ENCODE measurements at regions not wholly inside any gene's neighbourhood (a gene's known extent, or its start where the extent isn't known, plus 50 kb on each side); places are given as distances from the start of the nearest gene placed in this dataset.

DNA sequence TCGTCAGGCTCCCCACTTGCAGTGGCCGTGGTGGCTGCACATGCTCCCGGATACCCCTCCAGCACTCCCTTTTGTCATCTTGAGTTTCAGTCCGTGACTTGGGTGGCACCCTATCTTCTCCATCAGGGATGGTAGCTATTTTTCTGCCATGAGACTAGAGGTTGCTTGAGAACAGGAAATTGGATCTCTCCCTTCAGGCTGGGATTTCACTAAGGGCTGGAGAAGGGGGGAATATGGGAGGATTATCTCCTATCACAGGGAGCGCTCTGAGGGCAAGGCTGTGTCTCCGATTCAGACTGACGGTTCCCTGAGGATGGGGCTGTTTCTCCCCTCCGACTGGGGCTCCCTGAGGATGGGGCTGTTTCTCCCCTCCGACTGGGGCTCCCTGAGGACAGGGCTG, 123.1 kb downstream of the MRPL14 start:
- no peak overlapping the region for H3K4me2 ChIP-seq (ENCODE audit: low read depth, low read length, poor library complexity, severe bottlenecking)
- no peaks in the 10 kb centered on the region for H3K36me3 ChIP-seq (ENCODE audit: insufficient read depth, low read length)
- no peak overlapping the region for H3K9ac ChIP-seq (ENCODE audit: low read depth, low read length, poor library complexity, severe bottlenecking)
- no peak overlapping the region for H2AFZ ChIP-seq (ENCODE audit: low read length)
- no peak overlapping the region for H3K4me3 ChIP-seq (ENCODE audit: low read length, poor library complexity, severe bottlenecking)
- no peak for TF ChIP-seq EZH2phosphoT487 (IDR thresholded peaks at IDR 0.05; ENCODE audit: borderline replicate concordance)
- TF ChIP-seq, protein P1, sequence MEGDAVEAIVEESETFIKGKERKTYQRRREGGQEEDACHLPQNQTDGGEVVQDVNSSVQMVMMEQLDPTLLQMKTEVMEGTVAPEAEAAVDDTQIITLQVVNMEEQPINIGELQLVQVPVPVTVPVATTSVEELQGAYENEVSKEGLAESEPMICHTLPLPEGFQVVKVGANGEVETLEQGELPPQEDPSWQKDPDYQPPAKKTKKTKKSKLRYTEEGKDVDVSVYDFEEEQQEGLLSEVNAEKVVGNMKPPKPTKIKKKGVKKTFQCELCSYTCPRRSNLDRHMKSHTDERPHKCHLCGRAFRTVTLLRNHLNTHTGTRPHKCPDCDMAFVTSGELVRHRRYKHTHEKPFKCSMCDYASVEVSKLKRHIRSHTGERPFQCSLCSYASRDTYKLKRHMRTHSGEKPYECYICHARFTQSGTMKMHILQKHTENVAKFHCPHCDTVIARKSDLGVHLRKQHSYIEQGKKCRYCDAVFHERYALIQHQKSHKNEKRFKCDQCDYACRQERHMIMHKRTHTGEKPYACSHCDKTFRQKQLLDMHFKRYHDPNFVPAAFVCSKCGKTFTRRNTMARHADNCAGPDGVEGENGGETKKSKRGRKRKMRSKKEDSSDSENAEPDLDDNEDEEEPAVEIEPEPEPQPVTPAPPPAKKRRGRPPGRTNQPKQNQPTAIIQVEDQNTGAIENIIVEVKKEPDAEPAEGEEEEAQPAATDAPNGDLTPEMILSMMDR (conservative IDR thresholded peaks at IDR 0.05; ENCODE audit: low read length): no peak
- no peaks in the 10 kb centered on the region for H4K20me1 ChIP-seq (ENCODE audit: insufficient read depth, low read length, poor library complexity, severe bottlenecking)
- H3F3A ChIP-seq (ENCODE audit: low read depth): no peaks in the 10 kb centered on the region
- no peaks in the 10 kb centered on the region for H3K79me2 ChIP-seq (ENCODE audit: insufficient read depth, low read length)
- H3K27me3 ChIP-seq (ENCODE audit: insufficient read depth, low read length, poor library complexity, severe bottlenecking): no peaks in the 10 kb centered on the region
- no peaks in the 10 kb centered on the region for H3K9me3 ChIP-seq (ENCODE audit: insufficient read depth, low read depth, low read length)
- H3K9me2 ChIP-seq (replicated peaks; ENCODE audit: low read depth, low read length): no peaks in the 10 kb centered on the region
- H3K4me1 ChIP-seq (ENCODE audit: insufficient read depth, low read length, poor library complexity, severe bottlenecking): peaks cover 27% of the 10 kb centered on the region

DNA sequence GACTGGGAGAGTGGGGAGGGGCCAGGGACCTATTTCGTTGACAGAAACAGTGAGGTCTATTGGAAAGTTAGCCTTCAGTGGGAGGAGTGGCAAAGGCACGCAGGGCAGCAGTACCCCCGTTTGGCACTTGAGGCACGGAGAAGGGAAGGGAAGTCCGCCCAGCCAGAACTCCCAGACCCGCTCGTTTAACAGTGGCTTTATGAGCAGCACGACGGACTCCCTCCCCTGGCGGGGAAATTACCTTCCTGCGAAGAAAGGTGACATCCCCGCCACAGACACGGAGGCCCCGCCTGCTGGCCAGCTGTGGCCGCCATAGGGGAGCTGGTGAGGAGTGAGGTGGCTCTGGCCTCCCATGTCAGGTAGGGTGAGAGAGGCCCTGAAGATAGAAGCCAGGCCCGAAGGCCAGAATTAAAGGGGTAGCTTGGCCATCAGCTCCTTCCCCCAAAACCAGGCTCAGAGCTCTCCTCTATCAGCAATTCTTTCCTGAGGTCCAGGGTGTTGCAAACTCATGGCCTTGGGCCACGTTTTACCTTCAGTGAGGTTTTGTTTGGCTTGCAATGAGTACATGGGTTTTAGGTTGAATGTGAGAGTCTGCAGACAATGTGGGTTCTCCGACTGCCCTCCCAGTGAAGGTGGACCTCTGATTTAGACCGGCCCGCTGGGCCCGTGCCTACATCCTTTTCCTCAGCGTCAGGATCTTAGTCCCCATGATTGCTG, 123.7 kb downstream of the MRPL14 start:
- no peak for TF ChIP-seq EZH2phosphoT487 (IDR thresholded peaks at IDR 0.05; ENCODE audit: borderline replicate concordance)
- TF ChIP-seq, protein P1 (conservative IDR thresholded peaks at IDR 0.05; ENCODE audit: low read length): no peak
- H3K9me3 ChIP-seq (ENCODE audit: insufficient read depth, low read depth, low read length): no peaks in the 10 kb centered on the region
- H3F3A ChIP-seq (ENCODE audit: low read depth): no peaks in the 10 kb centered on the region
- no peak overlapping the region for H3K4me3 ChIP-seq (ENCODE audit: low read length, poor library complexity, severe bottlenecking)
- no peak overlapping the region for H3K4me2 ChIP-seq (ENCODE audit: low read depth, low read length, poor library complexity, severe bottlenecking)
- no peak overlapping the region for H2AFZ ChIP-seq (ENCODE audit: low read length)
- H3K9ac ChIP-seq (ENCODE audit: low read depth, low read length, poor library complexity, severe bottlenecking): no peak overlapping the region
- no peaks in the 10 kb centered on the region for H3K27me3 ChIP-seq (ENCODE audit: insufficient read depth, low read length, poor library complexity, severe bottlenecking)
- H3K79me2 ChIP-seq (ENCODE audit: insufficient read depth, low read length): no peaks in the 10 kb centered on the region
- no peaks in the 10 kb centered on the region for H3K9me2 ChIP-seq (replicated peaks; ENCODE audit: low read depth, low read length)
- no peaks in the 10 kb centered on the region for H4K20me1 ChIP-seq (ENCODE audit: insufficient read depth, low read length, poor library complexity, severe bottlenecking)
- H3K4me1 ChIP-seq (ENCODE audit: insufficient read depth, low read length, poor library complexity, severe bottlenecking): peaks cover 27% of the 10 kb centered on the region
- no peaks in the 10 kb centered on the region for H3K36me3 ChIP-seq (ENCODE audit: insufficient read depth, low read length)

DNA sequence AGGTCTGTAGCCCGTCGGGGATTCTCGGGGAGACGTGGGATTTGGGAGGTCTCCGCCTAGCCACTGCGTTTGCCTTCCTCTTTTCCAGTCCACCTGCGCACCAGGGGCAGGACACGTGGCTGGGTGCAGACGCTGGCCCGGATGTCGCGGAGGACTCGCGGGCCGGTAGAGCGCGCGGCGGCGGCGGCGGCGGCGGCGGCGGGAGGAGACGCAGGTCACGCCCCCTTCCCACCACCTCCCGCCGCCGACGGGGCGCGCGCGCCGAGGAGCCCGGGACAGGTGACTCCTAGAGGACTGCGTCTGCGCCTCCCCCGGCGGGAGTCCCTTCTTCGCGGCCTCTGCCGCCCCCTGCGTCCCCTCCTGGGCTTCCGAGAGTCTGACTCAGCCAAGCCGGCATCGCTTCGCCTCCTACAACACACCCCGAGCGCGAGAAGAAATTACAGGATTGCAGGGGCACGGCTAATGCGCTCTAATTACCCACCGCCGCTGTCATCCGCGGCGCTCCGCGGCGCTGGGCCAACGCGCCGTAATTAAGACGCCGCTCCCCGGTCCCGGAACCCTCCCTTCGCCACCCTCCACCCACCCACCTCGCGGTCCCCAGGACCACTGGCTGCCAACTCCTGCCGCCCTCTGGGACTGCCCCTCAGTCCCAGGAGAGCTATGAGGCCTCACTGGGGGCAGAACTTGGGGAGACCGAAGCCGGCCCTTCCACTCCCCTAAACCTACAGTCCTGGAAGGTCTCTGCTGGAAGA, 124.5 kb downstream of the MRPL14 start:
- Histone ChIP-seq H3K36me3 (ENCODE audit: insufficient read depth, low read length) (no peaks in the 10 kb centered on the region), H3K9me2 (replicated peaks; ENCODE audit: low read depth, low read length) (no peaks in the 10 kb centered on the region), H4K20me1 (ENCODE audit: insufficient read depth, low read length, poor library complexity, severe bottlenecking) (no peaks in the 10 kb centered on the region), H3K4me3 (ENCODE audit: low read length, poor library complexity, severe bottlenecking) (no peak overlapping the region), H3K4me2 (ENCODE audit: low read depth, low read length, poor library complexity, severe bottlenecking) (no peak overlapping the region), H3F3A (ENCODE audit: low read depth) (no peaks in the 10 kb centered on the region), H3K27me3 (ENCODE audit: insufficient read depth, low read length, poor library complexity, severe bottlenecking) (no peaks in the 10 kb centered on the region), H3K9ac (ENCODE audit: low read depth, low read length, poor library complexity, severe bottlenecking) (no peak overlapping the region), H3K79me2 (ENCODE audit: insufficient read depth, low read length) (no peaks in the 10 kb centered on the region), H3K4me1 (ENCODE audit: insufficient read depth, low read length, poor library complexity, severe bottlenecking) (peaks cover 24% of the 10 kb centered on the region), H3K9me3 (ENCODE audit: insufficient read depth, low read depth, low read length) (no peaks in the 10 kb centered on the region), H2AFZ (ENCODE audit: low read length) (no peak overlapping the region)
- TF ChIP-seq, protein P1 (conservative IDR thresholded peaks at IDR 0.05; ENCODE audit: low read length): no peak
- TF ChIP-seq EZH2phosphoT487 (IDR thresholded peaks at IDR 0.05; ENCODE audit: borderline replicate concordance): no peak
